ENCODE measurements at regions not wholly inside any gene's neighbourhood (a gene's known extent, or its start where the extent isn't known, plus 50 kb on each side); places are given as distances from the start of the nearest gene placed in this dataset.

GRCh38 chr4:125062115-125063050 lies 252.4 kb upstream of the FAT4 start:
- DNase-seq (ENCODE audit: low spot score), result no peak

- DNase-seq (ENCODE audit: low spot score), result no peak
Observed at GRCh38 chr4:125060376-125060775, 254.4 kb upstream of the FAT4 start.

GRCh38 chr4:125049711-125050110 lies 265.0 kb upstream of the FAT4 start:
- DNase-seq (ENCODE audit: low spot score), result no peak

- no peak for DNase-seq (ENCODE audit: low spot score)
Observed at GRCh38 chr4:125045311-125045710, 269.4 kb upstream of the FAT4 start.

GRCh38 chr4:125044886-125045285 lies 269.9 kb upstream of the FAT4 start:
- DNase-seq (ENCODE audit: low spot score), result no peak

- DNase-seq (ENCODE audit: low spot score), result no peak
Observed at GRCh38 chr4:125043486-125043885, 271.3 kb upstream of the FAT4 start.

- no peak for DNase-seq (ENCODE audit: low spot score)
Observed at GRCh38 chr4:125042041-125042440, 272.7 kb upstream of the FAT4 start.

GRCh38 chr4:125041372-125041930 lies 273.3 kb upstream of the FAT4 start:
- DNase-seq (ENCODE audit: low spot score), result no peak

GRCh38 chr4:125039550-125039949 lies 275.2 kb upstream of the FAT4 start:
- no peak for DNase-seq (ENCODE audit: low spot score)

- DNase-seq (ENCODE audit: low spot score), result no peak
Observed at GRCh38 chr4:125022855-125023501, 291.8 kb upstream of the FAT4 start.

GRCh38 chr4:125021189-125021588 lies 293.6 kb upstream of the FAT4 start:
- DNase-seq (ENCODE audit: low spot score), result no peak

GRCh38 chr4:125020089-125021034 lies 294.4 kb upstream of the FAT4 start:
- DNase-seq (ENCODE audit: low spot score), result no peak

GRCh38 chr4:125016892-125017299 lies 297.9 kb upstream of the FAT4 start:
- DNase-seq (ENCODE audit: low spot score), result no peak

GRCh38 chr4:125013891-125014290 lies 300.9 kb upstream of the FAT4 start:
- DNase-seq (ENCODE audit: low spot score), result no peak

- DNase-seq (ENCODE audit: low spot score), result no peak
Observed at GRCh38 chr4:125011646-125012045, 299.1 kb upstream of the ANKRD50 start.

GRCh38 chr4:125010796-125011503 lies 298.4 kb upstream of the ANKRD50 start:
- DNase-seq (ENCODE audit: low spot score), result no peak

GRCh38 chr4:125008676-125009075 lies 296.1 kb upstream of the ANKRD50 start:
- no peak for DNase-seq (ENCODE audit: low spot score)

- DNase-seq (ENCODE audit: low spot score), result no peak
Observed at GRCh38 chr4:125004676-125005075, 292.1 kb upstream of the ANKRD50 start.

- DNase-seq (ENCODE audit: low spot score), result no peak
Observed at GRCh38 chr4:125003840-125004239, 291.3 kb upstream of the ANKRD50 start.

GRCh38 chr4:124997991-124998390 lies 285.5 kb upstream of the ANKRD50 start:
- DNase-seq (ENCODE audit: low spot score), result no peak

GRCh38 chr4:124997124-124997523 lies 284.6 kb upstream of the ANKRD50 start:
- no peak for DNase-seq (ENCODE audit: low spot score)
